Liver (tissue), 3 donors: ENCODE measurements at regions not wholly inside any gene's neighbourhood (a gene's known extent, or its start where the extent isn't known, plus 50 kb on each side); places are given as distances from the start of the nearest gene placed in this dataset.

ENCODE experiments used
- EGR1 ChIP-seq, 2 donors: IDR thresholded peaks; 2 replicates each; pipeline ENCODE4 v1.6.1; 2016 to 2018; ENCODE audit warnings: antibody characterized with exemption in 2 of 2, low read depth in 2 of 2
- FOXA2 ChIP-seq: IDR thresholded peaks from 2 replicates; pipeline ENCODE4 v1.6.1; 2016; ENCODE audit warnings: antibody characterized with exemption
- GABPA ChIP-seq, 2 donors: IDR thresholded peaks in 1 of 2; conservative IDR thresholded peaks in 1 of 2; 2 replicates each; pipeline ENCODE4 v1.6.1; 2016; ENCODE audit warnings: antibody characterized with exemption in 2 of 2, mild to moderate bottlenecking in 1 of 2, moderate library complexity in 1 of 2
- JUND ChIP-seq, 2 donors: IDR thresholded peaks; 2 replicates each; pipeline ENCODE4 v1.6.1; 2016; ENCODE audit warnings: antibody characterized with exemption in 2 of 2
- NR2F2 ChIP-seq: IDR thresholded peaks from 2 replicates; pipeline ENCODE4 v1.6.1; 2016; ENCODE audit warnings: antibody characterized with exemption
- RAD21 ChIP-seq, 2 donors: IDR thresholded peaks; 2 replicates each; pipeline ENCODE4 v1.6.1; 2016; ENCODE audit warnings: antibody characterized with exemption in 2 of 2, mild to moderate bottlenecking in 2 of 2
- RXRA ChIP-seq, 2 donors: IDR thresholded peaks; 2 replicates each; pipeline ENCODE4 v1.6.1; 2017 to 2018; ENCODE audit warnings: antibody characterized with exemption in 2 of 2, mild to moderate bottlenecking in 1 of 2
- TAF1 ChIP-seq: conservative IDR thresholded peaks from 2 replicates; pipeline ENCODE4 v1.6.1; 2016; ENCODE audit warnings: antibody characterized with exemption, mild to moderate bottlenecking
- YY1 ChIP-seq: IDR thresholded peaks from 2 replicates; pipeline ENCODE4 v1.6.1; 2016; ENCODE audit warnings: antibody characterized with exemption, mild to moderate bottlenecking
- TF ChIP-seq, protein P1 (sequence below): fragments of 150-350 bp; IDR thresholded peaks from 2 replicates; pipeline ENCODE4 v1.5.1; 2017; ENCODE audit warnings: improper control_type of control experiment, low read depth, low read length; ENCODE audit not compliant: missing input control
- TF ChIP-seq, protein P2 (sequence below): IDR thresholded peaks from 2 replicates; pipeline ENCODE4 v1.6.1; 2016; ENCODE audit warnings: antibody characterized with exemption
- TF ChIP-seq, protein P3 (sequence below): IDR thresholded peaks from 2 replicates; pipeline ENCODE4 v1.6.1; 2016; ENCODE audit warnings: antibody characterized with exemption, mild to moderate bottlenecking
- TF ChIP-seq, protein P4 (sequence below): IDR thresholded peaks from 2 replicates; pipeline ENCODE4 v1.6.1; 2016; ENCODE audit warnings: antibody characterized with exemption
- TF ChIP-seq, protein P5 (sequence below): IDR thresholded peaks from 2 replicates; pipeline ENCODE4 v1.6.1; 2016; ENCODE audit warnings: antibody characterized with exemption
- donor health status: healthy.
- donor health status: healthy.

DNA sequence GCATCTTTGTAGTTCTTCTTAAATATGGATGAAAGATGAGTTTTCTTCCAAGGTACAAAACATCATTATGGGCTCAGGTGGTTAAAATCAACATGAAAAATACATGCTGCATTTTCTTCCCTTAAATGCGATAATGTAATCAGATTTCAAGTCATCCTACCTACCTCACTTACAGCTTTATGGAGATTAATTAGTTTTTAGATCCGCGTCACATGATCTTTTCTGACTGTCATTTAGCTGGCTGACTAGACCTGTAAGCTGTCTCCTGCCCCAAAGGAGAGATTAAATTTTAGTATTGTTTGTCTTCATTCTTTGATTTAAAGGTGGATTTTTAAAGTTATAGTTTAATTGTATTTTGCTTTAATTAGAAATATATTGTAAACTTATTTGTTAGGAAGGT is 678.0 kb upstream of the ZEB2 start:
- TF ChIP-seq, protein P1, sequence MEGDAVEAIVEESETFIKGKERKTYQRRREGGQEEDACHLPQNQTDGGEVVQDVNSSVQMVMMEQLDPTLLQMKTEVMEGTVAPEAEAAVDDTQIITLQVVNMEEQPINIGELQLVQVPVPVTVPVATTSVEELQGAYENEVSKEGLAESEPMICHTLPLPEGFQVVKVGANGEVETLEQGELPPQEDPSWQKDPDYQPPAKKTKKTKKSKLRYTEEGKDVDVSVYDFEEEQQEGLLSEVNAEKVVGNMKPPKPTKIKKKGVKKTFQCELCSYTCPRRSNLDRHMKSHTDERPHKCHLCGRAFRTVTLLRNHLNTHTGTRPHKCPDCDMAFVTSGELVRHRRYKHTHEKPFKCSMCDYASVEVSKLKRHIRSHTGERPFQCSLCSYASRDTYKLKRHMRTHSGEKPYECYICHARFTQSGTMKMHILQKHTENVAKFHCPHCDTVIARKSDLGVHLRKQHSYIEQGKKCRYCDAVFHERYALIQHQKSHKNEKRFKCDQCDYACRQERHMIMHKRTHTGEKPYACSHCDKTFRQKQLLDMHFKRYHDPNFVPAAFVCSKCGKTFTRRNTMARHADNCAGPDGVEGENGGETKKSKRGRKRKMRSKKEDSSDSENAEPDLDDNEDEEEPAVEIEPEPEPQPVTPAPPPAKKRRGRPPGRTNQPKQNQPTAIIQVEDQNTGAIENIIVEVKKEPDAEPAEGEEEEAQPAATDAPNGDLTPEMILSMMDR = no peak
- TF ChIP-seq, protein P2, sequence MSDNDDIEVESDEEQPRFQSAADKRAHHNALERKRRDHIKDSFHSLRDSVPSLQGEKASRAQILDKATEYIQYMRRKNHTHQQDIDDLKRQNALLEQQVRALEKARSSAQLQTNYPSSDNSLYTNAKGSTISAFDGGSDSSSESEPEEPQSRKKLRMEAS = no peak
- TF ChIP-seq, protein P3, sequence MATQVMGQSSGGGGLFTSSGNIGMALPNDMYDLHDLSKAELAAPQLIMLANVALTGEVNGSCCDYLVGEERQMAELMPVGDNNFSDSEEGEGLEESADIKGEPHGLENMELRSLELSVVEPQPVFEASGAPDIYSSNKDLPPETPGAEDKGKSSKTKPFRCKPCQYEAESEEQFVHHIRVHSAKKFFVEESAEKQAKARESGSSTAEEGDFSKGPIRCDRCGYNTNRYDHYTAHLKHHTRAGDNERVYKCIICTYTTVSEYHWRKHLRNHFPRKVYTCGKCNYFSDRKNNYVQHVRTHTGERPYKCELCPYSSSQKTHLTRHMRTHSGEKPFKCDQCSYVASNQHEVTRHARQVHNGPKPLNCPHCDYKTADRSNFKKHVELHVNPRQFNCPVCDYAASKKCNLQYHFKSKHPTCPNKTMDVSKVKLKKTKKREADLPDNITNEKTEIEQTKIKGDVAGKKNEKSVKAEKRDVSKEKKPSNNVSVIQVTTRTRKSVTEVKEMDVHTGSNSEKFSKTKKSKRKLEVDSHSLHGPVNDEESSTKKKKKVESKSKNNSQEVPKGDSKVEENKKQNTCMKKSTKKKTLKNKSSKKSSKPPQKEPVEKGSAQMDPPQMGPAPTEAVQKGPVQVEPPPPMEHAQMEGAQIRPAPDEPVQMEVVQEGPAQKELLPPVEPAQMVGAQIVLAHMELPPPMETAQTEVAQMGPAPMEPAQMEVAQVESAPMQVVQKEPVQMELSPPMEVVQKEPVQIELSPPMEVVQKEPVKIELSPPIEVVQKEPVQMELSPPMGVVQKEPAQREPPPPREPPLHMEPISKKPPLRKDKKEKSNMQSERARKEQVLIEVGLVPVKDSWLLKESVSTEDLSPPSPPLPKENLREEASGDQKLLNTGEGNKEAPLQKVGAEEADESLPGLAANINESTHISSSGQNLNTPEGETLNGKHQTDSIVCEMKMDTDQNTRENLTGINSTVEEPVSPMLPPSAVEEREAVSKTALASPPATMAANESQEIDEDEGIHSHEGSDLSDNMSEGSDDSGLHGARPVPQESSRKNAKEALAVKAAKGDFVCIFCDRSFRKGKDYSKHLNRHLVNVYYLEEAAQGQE = no peak
- TF ChIP-seq NR2F2 (no peak), TAF1 (no peak), EGR1 (IDR thresholded peaks at IDR 0.05; ENCODE audit: low read depth in 2 of 2) (no peak), JUND (IDR thresholded peaks at IDR 0.05) (no peak), GABPA (IDR thresholded peaks at IDR 0.05 in 1 of 2, conservative IDR thresholded peaks at IDR 0.05 in 1 of 2) (no peak), YY1 (no peak), RAD21 (IDR thresholded peaks at IDR 0.05) (no peak), FOXA2 (no peak), RXRA (IDR thresholded peaks at IDR 0.05) (no peak)
- TF ChIP-seq, protein P4, sequence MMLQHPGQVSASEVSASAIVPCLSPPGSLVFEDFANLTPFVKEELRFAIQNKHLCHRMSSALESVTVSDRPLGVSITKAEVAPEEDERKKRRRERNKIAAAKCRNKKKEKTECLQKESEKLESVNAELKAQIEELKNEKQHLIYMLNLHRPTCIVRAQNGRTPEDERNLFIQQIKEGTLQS = no peak
- TF ChIP-seq, protein P5, sequence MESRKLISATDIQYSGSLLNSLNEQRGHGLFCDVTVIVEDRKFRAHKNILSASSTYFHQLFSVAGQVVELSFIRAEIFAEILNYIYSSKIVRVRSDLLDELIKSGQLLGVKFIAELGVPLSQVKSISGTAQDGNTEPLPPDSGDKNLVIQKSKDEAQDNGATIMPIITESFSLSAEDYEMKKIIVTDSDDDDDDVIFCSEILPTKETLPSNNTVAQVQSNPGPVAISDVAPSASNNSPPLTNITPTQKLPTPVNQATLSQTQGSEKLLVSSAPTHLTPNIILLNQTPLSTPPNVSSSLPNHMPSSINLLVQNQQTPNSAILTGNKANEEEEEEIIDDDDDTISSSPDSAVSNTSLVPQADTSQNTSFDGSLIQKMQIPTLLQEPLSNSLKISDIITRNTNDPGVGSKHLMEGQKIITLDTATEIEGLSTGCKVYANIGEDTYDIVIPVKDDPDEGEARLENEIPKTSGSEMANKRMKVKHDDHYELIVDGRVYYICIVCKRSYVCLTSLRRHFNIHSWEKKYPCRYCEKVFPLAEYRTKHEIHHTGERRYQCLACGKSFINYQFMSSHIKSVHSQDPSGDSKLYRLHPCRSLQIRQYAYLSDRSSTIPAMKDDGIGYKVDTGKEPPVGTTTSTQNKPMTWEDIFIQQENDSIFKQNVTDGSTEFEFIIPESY = no peak
